IMR-90 (cell line): ENCODE measurements at regions not wholly inside any gene's neighbourhood (a gene's known extent, or its start where the extent isn't known, plus 50 kb on each side); places are given as distances from the start of the nearest gene placed in this dataset.

ENCODE experiments used
- MXI1 ChIP-seq: IDR thresholded peaks from 2 replicates; pipeline ENCODE4 v1.6.1; 2012; ENCODE audit warnings: low read depth, mild to moderate bottlenecking, low read length, moderate library complexity, borderline replicate concordance
- POLR2A ChIP-seq: IDR thresholded peaks from 2 replicates; pipeline ENCODE4 v1.6.1; 2012; ENCODE audit warnings: mild to moderate bottlenecking, low read depth, low read length
- RAD21 ChIP-seq: IDR thresholded peaks from 2 replicates; pipeline ENCODE4 v1.6.1; 2012; ENCODE audit warnings: low read length, improper control_type of control experiment
- TF ChIP-seq, protein P1 (sequence below): conservative IDR thresholded peaks from 2 replicates; pipeline ENCODE4 v1.5.1; 2012; ENCODE audit warnings: mild to moderate bottlenecking, low read depth, low read length, improper control_type of control experiment

DNA sequence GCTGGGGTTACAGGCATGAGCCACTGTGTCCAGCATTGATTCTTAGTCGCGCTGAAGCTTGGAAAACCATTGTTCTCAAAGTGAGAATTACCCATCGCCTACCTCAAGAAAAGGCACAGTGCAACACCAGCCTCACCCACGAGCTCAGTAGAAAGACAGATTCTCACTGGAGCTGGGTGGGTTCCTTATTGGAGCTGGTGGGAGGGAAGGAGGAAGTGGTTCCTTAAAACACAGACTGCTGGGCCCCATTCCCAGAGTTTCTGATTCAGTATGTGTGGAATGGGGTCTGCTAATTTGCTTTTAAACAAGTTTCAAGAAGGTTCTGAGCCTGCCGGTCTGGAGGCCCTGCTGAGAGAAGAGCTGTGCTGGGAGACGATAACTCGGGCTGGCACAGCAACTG lies 264.7 kb downstream of the ENGASE start:
- TF ChIP-seq RAD21 (no peak), MXI1 (no peak), POLR2A (no peak)
- TF ChIP-seq, protein P1, sequence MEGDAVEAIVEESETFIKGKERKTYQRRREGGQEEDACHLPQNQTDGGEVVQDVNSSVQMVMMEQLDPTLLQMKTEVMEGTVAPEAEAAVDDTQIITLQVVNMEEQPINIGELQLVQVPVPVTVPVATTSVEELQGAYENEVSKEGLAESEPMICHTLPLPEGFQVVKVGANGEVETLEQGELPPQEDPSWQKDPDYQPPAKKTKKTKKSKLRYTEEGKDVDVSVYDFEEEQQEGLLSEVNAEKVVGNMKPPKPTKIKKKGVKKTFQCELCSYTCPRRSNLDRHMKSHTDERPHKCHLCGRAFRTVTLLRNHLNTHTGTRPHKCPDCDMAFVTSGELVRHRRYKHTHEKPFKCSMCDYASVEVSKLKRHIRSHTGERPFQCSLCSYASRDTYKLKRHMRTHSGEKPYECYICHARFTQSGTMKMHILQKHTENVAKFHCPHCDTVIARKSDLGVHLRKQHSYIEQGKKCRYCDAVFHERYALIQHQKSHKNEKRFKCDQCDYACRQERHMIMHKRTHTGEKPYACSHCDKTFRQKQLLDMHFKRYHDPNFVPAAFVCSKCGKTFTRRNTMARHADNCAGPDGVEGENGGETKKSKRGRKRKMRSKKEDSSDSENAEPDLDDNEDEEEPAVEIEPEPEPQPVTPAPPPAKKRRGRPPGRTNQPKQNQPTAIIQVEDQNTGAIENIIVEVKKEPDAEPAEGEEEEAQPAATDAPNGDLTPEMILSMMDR = no peak
